ENCODE measurements at regions not wholly inside any gene's neighbourhood (a gene's known extent, or its start where the extent isn't known, plus 50 kb on each side); places are given as distances from the start of the nearest gene placed in this dataset.
"Not testable (repeated sequence)": the region's sequence is repeated elsewhere in the genome, so short reads cannot be mapped to it uniquely, and the experiment has no call there.

GRCh38 chr5:116771466-116772151 lies 197.0 kb upstream of the SEMA6A start (continued):
- TF ChIP-seq ZNF462 (CRISPR knock-in tag; IDR thresholded peaks at IDR 0.05) (no peak), STAT1 (IDR thresholded peaks at IDR 0.05; ENCODE audit: unreplicated experiment) (no peak), ZNF114 (CRISPR knock-in tag; IDR thresholded peaks at IDR 0.05) (no peak), CREB1 (CRISPR knock-in tag; IDR thresholded peaks at IDR 0.05; ENCODE audit: low read depth) (no peak), POLR2AphosphoS5 (IDR thresholded peaks at IDR 0.05; ENCODE audit: low read depth) (no peak), EZH2phosphoT487 (IDR thresholded peaks at IDR 0.05; ENCODE audit: unreplicated experiment) (no peak), NANOG (IDR thresholded peaks at IDR 0.05; ENCODE audit: borderline replicate concordance) (no peak), EZH2 (IDR thresholded peaks at IDR 0.05; ENCODE audit: low read depth, unreplicated experiment) (no peak)
- TF ChIP-seq, protein P1, sequence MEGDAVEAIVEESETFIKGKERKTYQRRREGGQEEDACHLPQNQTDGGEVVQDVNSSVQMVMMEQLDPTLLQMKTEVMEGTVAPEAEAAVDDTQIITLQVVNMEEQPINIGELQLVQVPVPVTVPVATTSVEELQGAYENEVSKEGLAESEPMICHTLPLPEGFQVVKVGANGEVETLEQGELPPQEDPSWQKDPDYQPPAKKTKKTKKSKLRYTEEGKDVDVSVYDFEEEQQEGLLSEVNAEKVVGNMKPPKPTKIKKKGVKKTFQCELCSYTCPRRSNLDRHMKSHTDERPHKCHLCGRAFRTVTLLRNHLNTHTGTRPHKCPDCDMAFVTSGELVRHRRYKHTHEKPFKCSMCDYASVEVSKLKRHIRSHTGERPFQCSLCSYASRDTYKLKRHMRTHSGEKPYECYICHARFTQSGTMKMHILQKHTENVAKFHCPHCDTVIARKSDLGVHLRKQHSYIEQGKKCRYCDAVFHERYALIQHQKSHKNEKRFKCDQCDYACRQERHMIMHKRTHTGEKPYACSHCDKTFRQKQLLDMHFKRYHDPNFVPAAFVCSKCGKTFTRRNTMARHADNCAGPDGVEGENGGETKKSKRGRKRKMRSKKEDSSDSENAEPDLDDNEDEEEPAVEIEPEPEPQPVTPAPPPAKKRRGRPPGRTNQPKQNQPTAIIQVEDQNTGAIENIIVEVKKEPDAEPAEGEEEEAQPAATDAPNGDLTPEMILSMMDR (conservative IDR thresholded peaks at IDR 0.05; ENCODE audit: low read depth in 2 of 2), result no peak

- peaks cover 34% of the 10 kb centered on the region for H3K4me1 ChIP-seq (ENCODE audit: insufficient read depth)
- not testable (repeated sequence) for ATAC-seq; H3K27me3 Mint-ChIP-seq (ENCODE audit: insufficient read depth, low read depth, poor library complexity); H3K27me3 ChIP-seq (ENCODE audit: insufficient read depth); H3K4me2 ChIP-seq; H3K36me3 Mint-ChIP-seq (ENCODE audit: low read depth); H3F3A ChIP-seq (replicated peaks; ENCODE audit: low read depth); H3K36me3 ChIP-seq (ENCODE audit: insufficient read depth); H3K4me3 ChIP-seq; H4K20me1 ChIP-seq (replicated peaks; ENCODE audit: insufficient read depth); H3K27ac ChIP-seq (ENCODE audit: low read depth); H3K9me3 Mint-ChIP-seq; H3K79me2 ChIP-seq (replicated peaks; ENCODE audit: insufficient read depth); H2AFZ ChIP-seq; H3K27ac Mint-ChIP-seq; H3K4me3 Mint-ChIP-seq; H3K9me2 ChIP-seq (ENCODE audit: insufficient read depth); DNase-seq (ENCODE audit: low spot score)
- peaks cover 40% of the 10 kb centered on the region for H3K4me1 Mint-ChIP-seq
Observed at GRCh38 chr5:116769953-116770352, 195.3 kb upstream of the SEMA6A start.

Data from GM23338 (cell line).